HG02870 (cell line): ENCODE measurements at regions not wholly inside any gene's neighbourhood (a gene's known extent, or its start where the extent isn't known, plus 50 kb on each side); places are given as distances from the start of the nearest gene placed in this dataset.
A peak's percentile ranks its signal among the peaks of the same experiment; 100 is the strongest.
"Not testable (repeated sequence)": the region's sequence is repeated elsewhere in the genome, so short reads cannot be mapped to it uniquely, and the experiment has no call there.

Experiments used
- ATAC-seq: cut with Tn5 transposase; IDR thresholded peaks from one replicate; pipeline ENCODE4 v1.9.1; 2021; ENCODE audit warnings: mild to moderate bottlenecking, moderate library complexity; ENCODE audit not compliant: unreplicated experiment

- ATAC-seq: no peak
These were observed 1602.0 kb downstream of the GRIK2 start for GRCh38 chr6:102995491-102995890.

GRCh38 chr6:102994866-102995265 lies 1601.4 kb downstream of the GRIK2 start:
- no peak for ATAC-seq

- peak; percentile 57 for ATAC-seq
These were observed 1592.6 kb downstream of the GRIK2 start for GRCh38 chr6:102986086-102986485.

GRCh38 chr6:102984357-102984756 lies 1590.8 kb downstream of the GRIK2 start:
- ATAC-seq: no peak

DNA sequence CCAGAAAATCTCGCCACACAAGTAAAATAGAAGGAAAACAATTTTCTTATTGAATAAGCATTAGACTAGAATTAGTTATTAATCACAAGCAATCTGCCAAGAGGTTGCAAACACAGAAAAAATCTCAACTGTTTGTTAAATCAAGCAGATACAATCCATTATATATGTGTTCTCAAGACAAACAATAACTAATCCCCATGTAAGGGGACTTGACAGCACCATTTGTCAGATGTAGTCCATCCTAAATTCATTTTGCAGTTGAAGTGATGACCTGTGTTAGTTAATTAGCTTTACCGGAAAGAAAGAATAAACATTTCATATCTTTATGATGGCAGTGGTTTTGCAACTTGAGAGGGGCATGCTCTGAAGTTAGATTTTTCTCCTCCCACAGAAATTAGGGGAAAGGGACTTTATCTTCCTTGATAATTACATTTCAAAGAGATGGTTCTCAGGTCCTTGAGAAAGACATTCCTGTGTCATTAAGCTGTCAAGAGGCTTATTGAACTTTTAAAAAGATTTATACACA lies 1588.0 kb downstream of the GRIK2 start:
- no peak for ATAC-seq

DNA sequence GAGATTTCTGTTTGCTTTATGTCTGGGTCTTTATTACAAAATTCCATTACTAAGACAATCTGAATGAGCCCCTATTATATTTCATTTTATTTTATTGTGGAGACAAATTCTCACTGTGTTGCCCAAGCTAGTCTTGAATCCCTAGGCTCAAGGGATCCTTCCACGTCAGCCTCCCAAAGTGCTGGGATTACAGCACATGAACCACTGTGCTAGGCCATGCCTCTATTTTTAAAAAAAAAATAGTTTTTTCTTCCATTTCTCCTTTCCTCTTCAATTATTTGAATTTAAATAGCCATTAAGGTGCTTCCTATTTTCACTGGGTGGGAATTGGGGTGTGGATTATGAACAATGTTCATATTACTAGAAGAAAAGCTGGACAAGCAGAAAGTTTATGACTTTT lies 1587.4 kb downstream of the GRIK2 start:
- ATAC-seq: no peak

- ATAC-seq: no peak
These were observed 1568.4 kb downstream of the GRIK2 start for GRCh38 chr6:102961902-102962301.

DNA sequence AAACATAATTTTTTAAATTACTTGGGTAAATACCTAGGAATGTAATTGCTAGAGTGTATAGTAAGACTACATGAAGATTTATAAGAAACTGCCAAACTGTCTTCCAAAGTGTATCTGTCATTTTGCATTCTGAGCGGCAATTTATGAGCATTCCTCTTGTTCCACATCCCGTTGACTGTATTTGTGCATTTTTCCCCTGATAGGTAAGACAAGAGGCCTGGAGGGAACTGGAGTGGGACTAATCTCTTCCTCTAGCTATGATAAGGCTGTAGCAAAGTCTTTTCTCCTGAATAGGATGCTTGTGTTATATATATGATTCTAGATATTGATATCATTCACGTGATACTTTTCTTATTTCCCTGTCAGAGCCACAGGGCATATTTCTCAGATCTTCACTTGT lies 1557.5 kb downstream of the GRIK2 start:
- no peak for ATAC-seq

DNA sequence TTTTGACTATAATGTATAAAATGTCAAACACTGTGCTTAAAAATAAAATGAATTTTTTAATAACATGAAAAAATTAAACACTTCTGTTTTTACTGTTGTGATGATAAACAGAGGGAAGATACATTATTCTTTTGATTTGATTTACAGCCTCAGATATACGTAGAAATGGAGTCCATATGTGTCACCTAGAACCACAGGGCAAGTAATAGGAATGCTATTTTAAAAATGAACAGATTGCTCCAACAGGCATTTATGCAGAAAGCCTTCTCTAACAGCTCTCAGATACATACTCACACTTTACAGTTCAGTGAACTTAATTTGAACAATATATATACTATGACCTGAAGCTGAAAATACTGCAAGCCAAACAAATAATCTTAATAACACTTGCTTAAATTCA lies 1551.0 kb downstream of the GRIK2 start:
- no peak for ATAC-seq

- no peak for ATAC-seq
These were observed 1548.7 kb downstream of the GRIK2 start for GRCh38 chr6:102942206-102942605.

DNA sequence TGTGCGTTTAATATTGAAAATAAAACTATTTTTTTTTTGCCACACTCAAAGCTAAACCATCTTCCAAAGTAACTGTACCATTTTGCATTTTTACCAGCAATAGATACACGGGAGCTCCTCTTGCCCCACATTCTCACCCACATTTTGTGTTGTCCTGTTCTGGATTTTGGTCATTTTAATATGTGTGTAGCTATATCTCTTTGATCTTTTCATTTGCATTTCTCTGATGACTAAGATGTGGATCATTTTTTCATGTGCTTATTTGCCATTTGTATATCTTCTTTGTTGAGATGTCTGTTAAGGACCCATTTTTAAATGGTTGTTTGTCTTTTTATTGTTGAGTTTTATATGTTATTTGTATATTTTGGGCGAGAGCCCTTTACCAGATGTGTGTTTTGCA lies 1543.5 kb downstream of the GRIK2 start:
- no peak for ATAC-seq

DNA sequence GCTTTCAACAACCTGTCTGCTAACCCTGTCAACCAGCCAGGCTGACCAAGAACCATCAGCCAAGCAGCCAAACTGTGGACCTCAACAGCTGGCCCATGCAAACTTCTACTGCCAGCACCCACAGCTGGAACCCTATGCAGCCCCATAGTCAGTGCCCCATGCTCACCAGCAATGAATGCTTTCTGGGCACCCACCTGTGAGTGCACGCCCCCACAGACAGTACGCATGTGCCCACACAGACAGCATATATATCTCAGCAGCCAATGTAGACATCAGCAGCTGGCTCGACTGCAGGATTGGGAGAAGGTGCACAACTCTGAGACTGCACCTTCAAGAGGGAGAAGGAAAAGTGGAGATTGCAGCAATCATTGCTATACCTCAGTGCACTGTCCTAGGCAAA lies 1534.6 kb downstream of the GRIK2 start:
- no peak for ATAC-seq

DNA sequence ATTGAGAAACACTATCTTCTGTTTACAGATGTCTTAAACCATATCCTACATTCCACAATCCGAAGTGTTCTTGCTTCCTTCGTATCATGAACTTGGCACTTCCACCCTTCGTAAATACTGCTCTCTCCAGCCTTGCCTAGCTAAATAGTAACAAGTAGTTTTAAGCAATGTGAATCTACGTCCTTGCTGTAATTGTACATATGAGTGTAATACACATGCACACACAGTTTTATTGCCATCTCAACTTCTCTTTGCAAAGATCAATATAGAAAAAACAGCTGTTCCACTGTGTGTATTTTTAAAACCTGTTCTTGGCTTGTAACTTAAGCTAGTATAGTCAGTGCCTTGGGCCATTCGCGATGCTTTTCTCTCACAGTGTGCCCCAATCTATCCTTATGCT lies 1524.7 kb downstream of the GRIK2 start:
- no peak for ATAC-seq

- ATAC-seq: no peak
These were observed 1518.1 kb downstream of the GRIK2 start for GRCh38 chr6:102911571-102911970.

GRCh38 chr6:102910701-102911139 lies 1517.2 kb downstream of the GRIK2 start:
- ATAC-seq: not testable (repeated sequence)

DNA sequence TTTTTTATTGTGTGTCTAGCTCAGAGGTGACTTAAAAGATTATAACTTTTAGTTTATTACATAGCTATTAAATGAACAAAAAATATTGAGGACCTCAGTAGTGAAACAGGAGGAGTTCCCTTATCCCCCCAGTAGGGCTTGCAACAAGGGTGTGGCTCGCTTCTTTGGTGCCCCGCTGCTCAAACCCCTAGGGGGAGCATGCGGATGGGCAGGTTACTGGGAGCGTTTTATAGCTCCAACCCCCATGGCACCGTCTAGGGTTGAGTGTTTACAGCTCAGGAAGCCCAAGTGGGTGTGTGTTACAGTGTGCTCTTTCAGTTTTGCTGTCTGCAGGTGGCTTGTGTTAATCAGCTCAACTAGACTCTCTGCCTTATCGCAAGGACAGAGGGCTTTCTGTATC lies 1513.7 kb downstream of the GRIK2 start:
- no peak for ATAC-seq

DNA sequence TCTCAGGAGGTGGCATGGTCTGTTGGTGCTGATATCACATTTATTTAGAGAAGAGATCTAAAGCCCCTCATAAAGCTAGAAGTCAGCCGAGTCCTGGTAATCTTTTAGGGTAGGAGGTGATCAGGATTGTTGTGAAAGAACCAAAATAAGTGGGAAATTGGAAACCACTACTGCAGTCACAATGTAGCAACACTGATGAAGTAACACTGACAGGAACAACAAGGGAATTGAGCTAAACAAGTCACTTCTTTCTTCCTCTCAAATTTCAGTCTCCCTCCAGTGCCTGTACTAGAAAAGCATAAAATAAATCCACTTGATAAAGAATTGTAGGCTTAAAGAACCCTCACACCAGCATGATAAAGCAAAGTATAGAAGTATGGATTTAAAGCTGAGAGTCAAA lies 1509.0 kb downstream of the GRIK2 start:
- no peak for ATAC-seq

GRCh38 chr6:102895683-102896082 lies 1502.2 kb downstream of the GRIK2 start:
- no peak for ATAC-seq

GRCh38 chr6:102885165-102885564 lies 1491.7 kb downstream of the GRIK2 start:
- ATAC-seq: no peak

DNA sequence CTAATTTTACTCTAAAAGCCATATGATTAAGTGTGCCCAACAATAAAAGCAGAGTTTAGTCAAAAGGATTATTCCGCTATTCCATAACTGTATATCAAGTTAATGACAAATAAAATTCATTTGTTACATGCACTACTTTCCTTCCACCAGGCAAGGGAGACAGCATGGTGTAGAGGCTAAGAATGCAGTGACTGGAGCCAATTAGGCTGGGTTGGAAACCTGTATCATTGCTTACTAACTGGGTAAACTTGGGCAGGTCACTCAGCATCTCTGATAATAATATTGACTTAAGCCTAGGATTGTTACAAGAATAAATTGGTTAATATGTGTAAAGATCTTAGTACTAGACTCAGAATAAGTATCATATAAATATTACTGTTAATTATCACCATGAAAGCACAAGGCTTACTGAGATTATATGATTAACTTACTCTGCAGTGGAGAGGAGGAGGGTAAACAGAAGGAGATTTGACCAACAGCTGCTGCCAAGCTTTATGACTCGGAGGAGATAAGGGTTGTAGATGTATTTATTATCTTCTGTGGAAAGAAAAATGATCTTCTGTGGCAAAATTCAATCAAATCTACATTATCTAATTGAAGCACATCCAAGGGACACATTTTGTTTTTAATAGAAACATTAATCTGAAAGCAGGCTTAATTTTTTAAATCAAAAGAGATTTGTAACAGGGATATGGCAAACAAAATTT lies 1459.9 kb downstream of the GRIK2 start:
- ATAC-seq: no peak

- ATAC-seq: no peak
These were observed 1455.3 kb downstream of the GRIK2 start for GRCh38 chr6:102848796-102849195.

DNA sequence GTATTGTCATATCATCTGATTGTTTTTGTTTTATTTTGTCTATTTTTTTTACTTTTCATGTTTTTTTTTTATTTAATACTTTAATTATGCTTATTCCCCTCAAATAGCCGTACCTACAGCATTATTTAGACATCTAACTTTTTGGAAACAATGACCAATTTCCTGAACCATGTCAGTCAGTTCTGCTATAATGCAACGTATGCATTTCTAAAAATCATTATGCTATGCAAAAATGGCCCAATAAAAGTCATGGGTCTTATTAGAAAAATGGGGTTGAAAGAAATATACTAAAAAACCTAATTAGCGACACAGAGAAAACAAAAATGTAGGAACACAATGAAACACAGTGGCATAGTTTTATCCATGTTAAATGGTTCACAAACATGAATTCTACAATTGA lies 1454.7 kb downstream of the GRIK2 start:
- ATAC-seq: no peak

- ATAC-seq: no peak
These were observed 1447.6 kb downstream of the GRIK2 start for GRCh38 chr6:102841060-102841459.
